NCI-H2029 treated with DMSO at 0.1 percent for 48 hours (cell line): ENCODE measurements at regions not wholly inside any gene's neighbourhood (a gene's known extent, or its start where the extent isn't known, plus 50 kb on each side); places are given as distances from the start of the nearest gene placed in this dataset.
"Not testable (repeated sequence)": the region's sequence is repeated elsewhere in the genome, so short reads cannot be mapped to it uniquely, and the experiment has no call there.

Experiments used
- DNase-seq: peaks from one replicate; lab custom pipeline; 2025; lab: John Stamatoyannopoulos, UW

DNA sequence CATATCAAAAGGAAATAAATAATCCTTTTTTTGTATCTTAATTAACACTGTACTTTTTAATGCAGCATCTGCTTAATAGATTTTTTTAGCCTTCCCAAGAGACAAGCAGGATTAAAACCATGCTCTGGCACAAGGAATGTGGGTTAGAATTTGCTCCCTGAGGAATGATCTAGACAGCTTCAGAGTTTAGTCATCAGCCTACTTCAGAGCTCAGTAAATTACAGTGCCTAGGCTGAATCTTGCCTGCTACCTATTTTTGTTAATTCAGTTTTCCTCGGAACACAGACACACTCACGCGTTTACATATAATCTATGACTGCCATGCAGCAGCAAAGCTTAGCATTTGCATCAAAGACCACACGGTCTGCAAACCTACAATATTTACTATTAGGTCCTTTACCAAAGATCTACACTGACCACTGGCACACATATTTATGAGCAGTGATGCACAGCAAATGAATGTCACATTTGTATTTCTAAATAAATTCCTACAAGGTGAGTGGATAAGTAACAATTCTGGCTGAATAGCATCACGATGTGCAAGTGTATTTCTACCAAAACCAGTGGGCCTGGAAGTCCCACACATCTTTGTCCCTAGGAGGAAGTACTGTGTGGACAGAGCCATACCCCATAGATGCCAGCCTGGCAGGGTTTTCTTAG lies 309.8 kb upstream of the TMEM132C start:
- no peak for DNase-seq

DNA sequence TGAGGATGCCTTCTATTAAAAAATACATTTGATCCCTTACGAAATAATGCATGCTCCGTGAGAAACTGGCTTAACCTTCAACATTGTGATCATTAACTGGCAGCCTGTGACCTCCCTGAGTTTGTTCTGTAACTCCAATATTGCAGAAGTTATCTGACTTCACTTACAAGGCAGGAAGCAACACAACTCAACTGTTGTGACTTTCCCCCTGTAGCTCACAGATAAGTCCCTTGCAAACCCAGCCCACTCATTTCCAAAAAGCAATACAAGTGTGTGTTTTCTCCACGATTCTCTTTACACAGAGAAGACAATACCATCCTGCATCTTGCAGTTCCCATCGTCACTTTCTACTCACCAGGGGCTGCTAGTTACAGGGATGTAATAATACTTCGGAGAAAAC lies 304.7 kb upstream of the TMEM132C start:
- no peak for DNase-seq

DNA sequence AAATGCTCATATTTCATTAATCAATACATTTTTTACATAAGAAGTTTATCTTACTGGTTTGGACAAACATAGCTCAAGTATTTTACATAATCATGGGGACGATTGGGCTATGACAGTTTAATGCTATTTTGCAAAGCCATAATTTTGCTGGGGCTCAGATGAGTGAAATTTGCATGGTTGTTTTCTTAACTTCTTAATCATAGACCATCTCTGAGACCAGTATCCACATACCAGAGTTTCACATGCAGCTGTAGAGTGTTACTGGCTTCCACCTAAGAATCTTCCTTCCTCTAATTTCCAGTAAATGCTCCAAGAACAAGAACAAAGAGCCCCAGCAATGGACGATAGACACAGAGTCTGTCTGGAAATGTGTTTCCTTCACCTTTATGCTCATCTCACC lies 303.0 kb upstream of the TMEM132C start:
- DNase-seq: no peak

DNA sequence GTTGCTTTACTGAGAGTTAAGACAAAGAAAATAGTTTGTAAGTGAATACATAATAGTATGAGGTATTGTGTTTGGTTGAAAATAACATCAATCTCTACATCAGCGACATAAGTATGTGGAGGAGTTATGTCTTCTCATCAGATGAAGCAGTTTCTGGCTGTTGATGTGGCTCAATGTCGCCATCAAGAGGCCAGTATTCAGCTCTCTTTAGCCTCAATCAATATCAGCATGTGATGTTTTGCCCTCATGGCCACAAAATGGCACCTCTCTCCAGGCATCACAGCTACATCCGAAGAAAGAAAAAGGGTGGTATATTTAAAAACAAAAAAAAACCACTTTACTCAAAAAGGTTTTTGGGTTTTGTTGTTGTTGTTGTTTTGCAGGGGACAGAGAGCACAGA lies 302.3 kb upstream of the TMEM132C start:
- no peak for DNase-seq

DNA sequence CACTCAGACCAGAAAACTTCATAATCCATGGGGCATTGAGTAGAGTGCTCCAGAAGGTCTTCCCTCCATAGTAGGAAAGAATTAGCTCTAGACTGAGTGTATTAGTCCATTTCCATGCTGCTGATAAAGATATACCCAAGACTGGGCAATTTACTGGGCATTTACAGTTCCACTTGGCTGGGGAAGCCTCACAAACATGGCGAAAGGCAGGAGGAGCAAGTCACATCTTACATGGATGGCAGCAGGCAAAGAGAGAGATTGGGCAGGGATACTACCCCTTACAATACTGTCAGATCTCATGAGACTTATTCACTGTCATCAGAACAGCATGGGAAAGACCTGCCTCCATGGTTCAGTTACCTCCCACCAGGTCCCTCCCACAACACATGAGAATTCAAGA lies 300.6 kb upstream of the TMEM132C start:
- no peak for DNase-seq

DNA sequence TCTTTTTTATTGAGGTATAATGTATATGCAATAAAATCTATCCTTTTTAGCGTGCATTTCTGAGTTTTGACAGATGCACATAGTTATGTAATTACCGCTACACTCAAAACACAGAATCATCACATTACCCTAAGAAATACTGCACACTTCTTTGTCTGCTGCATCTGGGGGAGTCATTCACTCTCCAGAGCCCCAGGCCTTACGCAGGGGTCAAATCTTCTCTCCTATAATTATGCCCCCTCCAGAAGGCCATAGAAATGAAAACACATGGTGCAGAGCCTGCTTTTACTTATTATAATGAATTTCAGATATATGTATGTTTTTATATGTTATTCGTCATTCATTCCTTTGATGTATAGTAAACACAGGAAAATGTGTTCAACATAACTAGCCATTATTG lies 296.5 kb upstream of the TMEM132C start:
- no peak for DNase-seq

- no peak for DNase-seq
Observed at GRCh38 chr12:127980585-127980984, 286.4 kb upstream of the TMEM132C start.

DNA sequence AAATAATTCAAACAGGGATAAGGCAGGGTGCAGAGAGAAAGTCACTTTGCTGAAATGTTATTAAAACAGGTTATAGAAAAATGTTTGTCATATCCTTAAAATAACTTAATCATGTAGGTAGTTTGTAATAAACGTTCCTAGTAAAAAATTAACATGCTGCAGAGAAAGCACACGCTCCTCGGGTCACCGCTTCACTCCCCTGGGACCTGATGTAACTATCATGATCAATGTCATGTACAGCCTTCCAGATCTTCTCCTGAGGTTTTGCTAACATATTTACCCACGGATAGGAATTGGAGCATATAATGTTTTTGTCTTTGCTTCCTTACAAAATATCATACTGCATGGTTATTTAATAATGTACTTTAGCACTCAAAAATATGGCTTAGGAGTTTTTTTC lies 285.1 kb upstream of the TMEM132C start:
- DNase-seq: no peak

GRCh38 chr12:127983213-127983791 lies 283.7 kb upstream of the TMEM132C start:
- not testable (repeated sequence) for DNase-seq

- no peak for DNase-seq
Observed at GRCh38 chr12:127984386-127985055, 282.4 kb upstream of the TMEM132C start.

GRCh38 chr12:127987199-127987901 lies 279.6 kb upstream of the TMEM132C start:
- no peak for DNase-seq

DNA sequence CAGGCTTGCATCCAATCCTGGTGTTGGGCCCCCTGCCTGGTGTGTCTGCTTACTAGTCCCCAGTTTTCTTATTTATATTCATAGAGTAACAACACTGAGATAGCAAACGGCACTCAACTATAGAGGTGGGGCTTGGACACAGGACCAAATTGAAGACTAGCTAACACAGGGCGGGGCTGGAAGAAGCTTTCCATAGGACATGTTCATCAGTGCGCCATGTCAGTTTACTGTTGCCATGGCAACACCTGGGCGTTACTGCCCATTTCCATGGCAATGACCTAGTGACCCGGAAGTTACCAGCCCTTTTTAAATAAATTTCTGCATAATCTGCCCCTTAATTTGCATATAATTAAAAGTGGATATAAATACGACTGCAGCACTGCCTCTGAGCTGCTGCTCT lies 275.5 kb upstream of the TMEM132C start:
- DNase-seq: no peak

- no peak for DNase-seq
Observed at GRCh38 chr12:127998988-127999387, 268.0 kb upstream of the TMEM132C start.

DNA sequence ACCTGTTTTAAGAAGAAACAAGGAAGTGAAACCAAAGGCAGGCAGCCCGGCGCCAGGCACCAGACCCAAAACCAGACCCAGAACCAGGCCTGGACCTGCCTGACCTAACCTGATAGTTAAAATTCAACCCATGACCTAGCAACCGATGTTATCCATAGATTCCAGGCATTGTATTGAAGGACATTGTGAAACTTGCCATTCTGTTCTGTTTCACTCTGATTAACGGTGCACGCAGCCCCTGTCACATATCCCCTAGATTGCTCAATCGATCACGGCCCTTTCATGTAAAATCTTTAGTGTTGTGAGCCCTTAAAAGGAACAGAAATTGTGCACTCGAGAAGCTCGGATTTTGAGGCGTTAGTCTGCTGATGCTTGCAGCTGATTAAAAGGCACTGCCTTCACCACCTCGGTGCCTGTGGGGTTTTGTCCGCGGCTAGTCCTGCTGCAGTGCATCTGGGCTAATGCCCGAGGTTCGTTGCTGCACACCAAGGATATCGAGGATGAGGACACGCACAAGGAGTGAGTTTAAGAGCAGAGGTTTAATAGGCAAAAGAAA lies 262.5 kb upstream of the TMEM132C start:
- no peak for DNase-seq

GRCh38 chr12:128007250-128007649 lies 259.7 kb upstream of the TMEM132C start:
- no peak for DNase-seq

DNA sequence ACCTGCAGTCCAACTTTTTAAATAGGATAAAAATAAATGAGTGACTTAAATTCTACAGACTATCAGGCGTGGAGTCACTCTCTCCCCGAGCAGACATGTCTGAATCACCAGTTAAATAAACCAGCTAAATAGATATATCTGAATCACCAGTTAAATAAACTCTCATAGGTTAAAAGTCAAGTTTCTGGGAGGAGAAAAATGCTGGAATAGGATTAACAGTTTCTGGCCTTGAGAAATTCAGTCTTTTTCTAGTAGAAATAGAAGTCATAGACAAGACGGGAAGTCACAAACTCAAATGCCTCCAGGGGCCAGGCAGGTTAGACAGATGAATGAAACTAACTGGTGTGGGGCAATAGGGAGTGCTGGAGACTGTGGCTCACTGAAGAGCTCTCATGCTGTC lies 258.6 kb upstream of the TMEM132C start:
- no peak for DNase-seq

GRCh38 chr12:128009108-128009507 lies 257.9 kb upstream of the TMEM132C start:
- DNase-seq: no peak

DNA sequence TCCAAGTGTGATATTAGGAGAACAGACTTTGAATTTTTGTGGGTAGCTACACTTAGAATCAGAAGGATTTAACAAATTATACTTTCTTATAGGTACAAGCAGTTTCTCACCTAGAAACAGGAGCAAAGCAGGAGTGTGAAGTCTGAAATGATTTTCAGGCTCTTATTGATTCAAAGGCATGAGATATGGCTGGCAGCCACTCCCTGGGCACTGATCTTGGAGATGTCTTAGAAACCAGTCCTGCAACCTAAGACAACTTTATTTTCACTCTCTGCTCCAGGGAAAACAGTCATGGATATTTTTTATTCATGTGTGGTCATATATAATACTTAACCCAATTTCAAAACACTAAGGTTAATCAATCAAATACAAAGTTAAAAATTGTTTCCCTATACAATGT lies 254.9 kb upstream of the TMEM132C start:
- no peak for DNase-seq

GRCh38 chr12:128015276-128015675 lies 251.7 kb upstream of the TMEM132C start:
- no peak for DNase-seq

DNA sequence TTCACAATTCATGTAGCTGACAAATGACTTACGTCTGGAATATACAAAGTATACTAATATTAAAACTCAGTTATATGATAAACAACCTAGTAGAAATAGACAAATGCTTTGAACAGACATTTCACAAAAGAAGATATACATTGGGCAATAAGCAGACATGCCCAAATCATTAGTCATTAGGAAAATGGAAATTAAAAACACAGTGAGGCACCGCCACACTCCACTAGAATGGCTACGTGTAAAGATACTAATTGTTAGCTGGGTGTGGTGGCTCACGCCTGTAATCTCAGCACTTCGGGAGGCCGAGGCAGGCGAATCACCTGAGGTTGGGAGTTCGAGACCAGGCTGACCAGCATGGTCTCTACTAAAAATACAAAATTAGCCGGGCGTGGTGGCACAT lies 248.9 kb upstream of the TMEM132C start:
- no peak for DNase-seq

DNA sequence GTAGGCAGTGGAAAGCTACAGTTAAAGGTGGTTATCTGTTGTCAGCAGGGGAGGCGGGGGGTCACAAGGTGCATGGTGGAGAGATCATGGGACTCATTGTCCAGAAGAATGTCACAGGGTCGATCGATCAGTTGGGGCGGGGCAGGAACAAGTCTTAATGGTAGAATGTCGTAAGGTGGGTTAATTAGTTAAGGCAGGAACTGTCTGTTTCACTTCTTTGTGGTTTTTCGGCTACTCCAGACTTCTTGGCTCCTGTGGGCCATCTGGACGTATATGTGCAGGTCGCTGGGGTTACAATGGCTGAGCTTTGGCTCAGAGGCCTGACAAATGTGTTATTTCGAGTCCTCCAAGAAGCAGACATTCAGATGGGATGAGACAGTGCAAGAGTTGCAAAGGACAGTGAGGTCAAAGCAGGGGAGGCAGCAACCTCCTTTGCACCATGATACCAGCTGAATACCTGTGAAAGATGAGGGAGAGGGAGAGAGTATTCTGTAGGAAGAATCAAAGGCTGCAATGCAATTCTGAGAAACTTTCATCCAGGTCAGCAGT lies 246.9 kb upstream of the TMEM132C start:
- DNase-seq: no peak

DNA sequence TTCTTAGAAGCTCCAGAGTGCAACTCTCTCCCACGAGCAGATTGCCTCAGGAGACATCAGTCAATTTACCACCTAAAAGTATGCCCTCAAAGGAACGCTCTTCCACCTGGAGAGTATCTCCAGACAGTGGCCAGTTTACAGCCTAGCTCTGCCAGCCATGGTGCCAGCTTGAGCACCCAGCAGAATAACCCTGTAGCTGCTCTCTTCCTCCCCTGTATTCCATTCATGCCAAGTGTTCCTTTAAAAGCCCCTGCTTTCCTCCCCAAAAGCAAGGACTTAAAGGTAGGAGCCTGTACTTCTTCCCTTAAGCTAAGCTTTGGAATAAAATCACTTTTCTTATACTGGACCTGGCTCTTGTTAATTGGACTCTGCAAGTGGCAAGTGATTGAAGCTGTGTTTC lies 245.4 kb upstream of the TMEM132C start:
- DNase-seq: no peak
